GDM1 (cell line): ENCODE measurements at regions not wholly inside any gene's neighbourhood (a gene's known extent, or its start where the extent isn't known, plus 50 kb on each side); places are given as distances from the start of the nearest gene placed in this dataset.
"Not testable (repeated sequence)": the region's sequence is repeated elsewhere in the genome, so short reads cannot be mapped to it uniquely, and the experiment has no call there.

Source experiments
- DNase-seq: peaks from one replicate; lab custom pipeline; 2025; lab: John Stamatoyannopoulos, UW

GRCh38 chr10:8386781-8387180, 332.3 kb downstream of the GATA3 start:
- no peak for DNase-seq

- DNase-seq, result no peak
Measured at GRCh38 chr10:8389630-8390029, 335.1 kb downstream of the GATA3 start.

- no peak for DNase-seq
Measured at GRCh38 chr10:8392216-8392615, 337.7 kb downstream of the GATA3 start.

- no peak for DNase-seq
Measured at GRCh38 chr10:8393531-8393930, 339.0 kb downstream of the GATA3 start.

GRCh38 chr10:8396675-8397074, 342.2 kb downstream of the GATA3 start:
- DNase-seq, result no peak

- DNase-seq, result no peak
Measured at GRCh38 chr10:8398771-8399170, 344.3 kb downstream of the GATA3 start.

- DNase-seq, result no peak
Measured at GRCh38 chr10:8400151-8400550, 345.7 kb downstream of the GATA3 start.

GRCh38 chr10:8400892-8401291, 346.4 kb downstream of the GATA3 start:
- DNase-seq, result no peak

- no peak for DNase-seq
Measured at GRCh38 chr10:8401531-8401930, 347.0 kb downstream of the GATA3 start.

GRCh38 chr10:8402576-8402975, 348.1 kb downstream of the GATA3 start:
- no peak for DNase-seq

- no peak for DNase-seq
Measured at GRCh38 chr10:8403711-8404371, 349.4 kb downstream of the GATA3 start.

- DNase-seq, result no peak
Measured at GRCh38 chr10:8404721-8405120, 350.2 kb downstream of the GATA3 start.

- DNase-seq, result no peak
Measured at GRCh38 chr10:8405596-8405995, 351.1 kb downstream of the GATA3 start.

- no peak for DNase-seq
Measured at GRCh38 chr10:8407501-8408021, 353.1 kb downstream of the GATA3 start.

GRCh38 chr10:8410506-8410905, 356.0 kb downstream of the GATA3 start:
- no peak for DNase-seq

- no peak for DNase-seq
Measured at GRCh38 chr10:8412541-8412940, 358.1 kb downstream of the GATA3 start.

- not testable (repeated sequence) for DNase-seq
Measured at GRCh38 chr10:8415029-8415428, 360.5 kb downstream of the GATA3 start.

GRCh38 chr10:8416192-8416701, 361.8 kb downstream of the GATA3 start:
- DNase-seq, result no peak

GRCh38 chr10:8416760-8417159, 362.3 kb downstream of the GATA3 start:
- no peak for DNase-seq

GRCh38 chr10:8417631-8418030, 363.1 kb downstream of the GATA3 start:
- no peak for DNase-seq

GRCh38 chr10:8418631-8419030, 364.1 kb downstream of the GATA3 start:
- DNase-seq, result no peak

- no peak for DNase-seq
Measured at GRCh38 chr10:8420182-8420581, 365.7 kb downstream of the GATA3 start.

- no peak for DNase-seq
Measured at GRCh38 chr10:8424555-8425211, 370.2 kb downstream of the GATA3 start.
